Stimulated activated CD8-positive, alpha-beta memory T cell treated with anti-CD3 and anti-CD28 coated beads, Interleukin-12 subunit alpha, Interleukin-12 subunit beta, amount 100 ng/mL, for 4 hours (primary cell): ENCODE measurements at regions not wholly inside any gene's neighbourhood (a gene's known extent, or its start where the extent isn't known, plus 50 kb on each side); places are given as distances from the start of the nearest gene placed in this dataset.
"Not testable (repeated sequence)": the region's sequence is repeated elsewhere in the genome, so short reads cannot be mapped to it uniquely, and the experiment has no call there.

Source experiments
- DNase-seq: peaks from one replicate; pipeline ENCODE4 v3.0.0-alpha.2; 2020; ENCODE audit warnings: low read depth

DNA sequence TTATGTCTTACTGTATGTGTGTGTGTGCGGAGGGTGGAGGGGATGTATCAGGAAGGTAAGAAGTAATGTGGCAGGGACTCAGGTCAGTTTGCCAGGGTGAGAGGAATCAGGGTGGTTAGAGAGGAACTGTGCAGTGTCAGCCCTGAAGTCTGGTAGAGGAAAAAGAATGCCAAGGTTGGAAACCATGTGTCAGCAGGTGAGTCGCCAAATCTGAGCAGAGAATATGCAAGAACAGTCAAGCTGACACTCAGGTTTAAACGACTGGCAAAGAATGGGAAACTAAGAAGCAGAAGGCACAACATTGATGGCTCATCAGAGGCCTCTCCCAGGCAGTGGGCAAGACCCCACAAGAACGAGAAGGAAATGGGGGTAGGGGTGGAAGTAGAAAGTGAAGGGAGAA is 107.5 kb upstream of the TBX18 start:
- DNase-seq: no peak

DNA sequence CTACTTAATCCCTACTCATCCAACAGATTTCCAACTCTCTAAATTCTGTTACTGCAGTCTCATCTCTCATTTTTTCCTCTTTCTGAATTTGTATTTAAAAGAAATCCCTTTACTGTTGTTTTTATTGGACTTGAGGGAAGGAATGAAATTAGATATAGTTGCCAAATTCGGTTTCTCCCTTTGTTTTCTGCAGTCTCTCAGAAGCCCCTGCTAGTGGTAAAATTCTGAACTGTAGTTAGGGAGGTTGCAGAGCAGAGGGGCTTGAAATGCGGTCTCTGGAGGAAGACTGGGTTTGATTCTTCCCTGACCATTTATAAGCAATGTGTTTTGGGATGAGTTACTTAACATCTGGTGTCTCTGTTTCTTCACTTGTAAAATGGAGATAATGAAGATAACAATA is 106.3 kb upstream of the TBX18 start:
- no peak for DNase-seq

DNA sequence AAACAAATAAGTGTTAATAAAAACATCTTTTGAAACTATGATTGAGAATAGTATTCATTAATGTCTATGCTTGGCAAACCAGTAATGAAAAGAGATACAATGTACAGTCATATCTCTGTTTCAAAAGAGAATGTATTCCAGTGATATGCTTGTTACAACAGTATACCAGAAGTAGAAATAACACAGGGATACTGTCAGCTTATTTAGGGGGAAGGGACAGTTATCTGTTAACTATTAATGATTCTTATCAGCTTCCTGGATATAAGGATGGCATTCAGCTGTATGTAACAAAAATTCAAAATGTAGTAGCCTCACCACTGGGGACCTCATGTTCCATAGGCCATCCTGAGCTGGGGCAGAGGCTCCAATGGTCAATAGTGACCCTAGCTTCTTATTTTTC is 103.8 kb upstream of the TBX18 start:
- DNase-seq: no peak

DNA sequence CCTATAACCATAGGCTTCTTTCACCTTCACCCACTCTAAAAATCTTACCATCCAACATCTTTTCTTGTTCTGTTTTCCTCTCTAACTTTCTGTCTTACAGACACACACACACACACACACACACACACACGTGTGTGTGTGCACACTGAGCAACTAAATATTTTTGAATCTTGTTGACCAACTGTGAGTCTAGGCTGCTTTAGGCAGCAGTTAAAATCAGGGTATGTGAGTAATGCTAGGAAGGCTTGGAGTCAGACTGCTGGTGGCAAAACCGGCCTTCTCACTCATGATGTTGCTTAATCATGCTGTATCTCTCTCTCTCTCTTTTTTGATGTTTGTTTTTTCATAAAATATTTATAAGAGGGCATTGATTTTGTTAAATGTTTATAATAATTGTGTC is 103.1 kb upstream of the TBX18 start:
- no peak for DNase-seq

DNA sequence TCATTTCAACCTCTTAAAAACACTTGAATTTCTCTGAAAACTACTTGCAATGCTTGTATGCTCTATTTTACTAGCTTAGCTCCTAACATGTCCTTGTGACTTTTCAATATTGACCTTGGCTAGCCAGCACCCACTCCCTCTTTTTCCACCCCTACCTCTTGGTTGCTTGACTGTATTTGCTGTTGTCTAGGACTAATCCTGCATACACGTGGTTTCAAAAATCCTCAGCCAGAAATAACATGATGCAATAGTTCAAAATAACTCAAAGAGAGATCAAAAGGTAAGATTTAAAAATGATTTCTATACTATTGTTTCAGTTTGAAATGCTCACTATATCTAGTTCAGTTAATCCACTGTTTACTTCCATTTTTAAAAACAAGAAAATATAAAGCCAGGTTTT is 102.3 kb upstream of the TBX18 start:
- no peak for DNase-seq

DNA sequence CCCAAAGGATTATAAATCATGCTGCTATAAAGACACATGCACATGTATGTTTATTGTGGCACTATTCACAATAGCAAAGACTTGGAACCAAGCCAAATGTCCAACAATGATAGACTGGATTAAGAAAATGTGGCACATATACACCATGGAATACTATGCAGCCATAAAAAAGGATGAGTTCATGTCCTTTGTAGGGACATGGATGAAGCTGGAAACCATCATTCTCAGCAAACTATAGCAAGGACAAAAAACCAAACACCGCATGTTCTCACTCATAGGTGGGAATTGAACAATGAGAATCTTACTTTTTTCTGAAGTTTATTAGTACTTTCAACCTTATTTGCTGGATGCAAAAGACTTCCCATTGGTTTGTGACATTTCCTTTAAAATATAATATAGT is 101.0 kb upstream of the TBX18 start:
- DNase-seq: not testable (repeated sequence)

- no peak for DNase-seq
Observed at GRCh38 chr6:84862843-84863242, 98.4 kb upstream of the TBX18 start.

GRCh38 chr6:84860920-84861319 is 96.5 kb upstream of the TBX18 start:
- DNase-seq: no peak

GRCh38 chr6:84860509-84860908 is 96.1 kb upstream of the TBX18 start:
- no peak for DNase-seq

DNA sequence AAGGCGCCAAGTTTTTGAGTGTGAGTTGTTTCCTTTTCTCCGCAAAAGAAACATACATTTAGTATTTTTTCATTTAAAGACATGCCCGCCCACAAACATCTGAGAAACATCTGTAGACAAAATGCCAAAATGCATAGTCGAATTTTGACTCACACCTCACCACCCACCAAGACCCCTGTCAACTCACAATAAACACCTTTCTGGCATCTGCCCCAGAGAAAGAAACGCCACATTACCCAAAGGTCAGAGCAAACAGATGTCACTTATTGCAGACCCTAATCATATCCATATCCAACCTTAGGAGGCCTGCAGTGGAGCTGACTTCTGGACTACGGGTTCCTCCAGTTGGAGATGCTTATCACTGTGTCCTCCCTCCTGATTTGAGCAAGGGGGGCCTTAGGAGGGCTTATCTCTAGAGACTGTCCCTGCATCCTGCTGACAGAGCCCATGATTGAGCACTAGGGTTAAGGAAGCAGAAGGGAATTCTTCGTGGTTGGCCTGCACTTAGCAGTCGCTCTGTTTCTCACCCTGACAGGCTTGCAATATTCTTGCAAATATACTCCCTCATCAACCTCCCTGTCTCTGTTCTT is 90.5 kb upstream of the TBX18 start:
- no peak for DNase-seq

GRCh38 chr6:84853901-84854300 is 89.5 kb upstream of the TBX18 start:
- DNase-seq: no peak

DNA sequence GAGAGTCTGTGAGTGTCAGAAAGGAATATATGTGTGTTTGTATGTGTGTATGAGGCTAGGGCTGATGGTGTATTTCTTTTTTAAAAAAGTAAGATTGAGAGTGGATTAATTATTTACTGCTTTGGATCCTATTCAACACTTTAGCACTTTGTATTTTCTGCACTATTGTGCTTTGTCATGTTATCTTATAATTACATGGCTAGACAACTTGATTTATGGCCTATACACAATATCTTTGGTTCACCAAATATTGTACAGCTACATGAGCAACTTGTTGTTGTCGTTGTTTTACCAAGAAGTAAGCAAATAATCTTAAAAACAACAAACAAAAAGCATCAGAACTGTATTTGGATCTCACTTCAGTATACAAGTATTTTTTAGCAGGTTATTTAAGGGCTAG is 84.6 kb upstream of the TBX18 start:
- DNase-seq: no peak

DNA sequence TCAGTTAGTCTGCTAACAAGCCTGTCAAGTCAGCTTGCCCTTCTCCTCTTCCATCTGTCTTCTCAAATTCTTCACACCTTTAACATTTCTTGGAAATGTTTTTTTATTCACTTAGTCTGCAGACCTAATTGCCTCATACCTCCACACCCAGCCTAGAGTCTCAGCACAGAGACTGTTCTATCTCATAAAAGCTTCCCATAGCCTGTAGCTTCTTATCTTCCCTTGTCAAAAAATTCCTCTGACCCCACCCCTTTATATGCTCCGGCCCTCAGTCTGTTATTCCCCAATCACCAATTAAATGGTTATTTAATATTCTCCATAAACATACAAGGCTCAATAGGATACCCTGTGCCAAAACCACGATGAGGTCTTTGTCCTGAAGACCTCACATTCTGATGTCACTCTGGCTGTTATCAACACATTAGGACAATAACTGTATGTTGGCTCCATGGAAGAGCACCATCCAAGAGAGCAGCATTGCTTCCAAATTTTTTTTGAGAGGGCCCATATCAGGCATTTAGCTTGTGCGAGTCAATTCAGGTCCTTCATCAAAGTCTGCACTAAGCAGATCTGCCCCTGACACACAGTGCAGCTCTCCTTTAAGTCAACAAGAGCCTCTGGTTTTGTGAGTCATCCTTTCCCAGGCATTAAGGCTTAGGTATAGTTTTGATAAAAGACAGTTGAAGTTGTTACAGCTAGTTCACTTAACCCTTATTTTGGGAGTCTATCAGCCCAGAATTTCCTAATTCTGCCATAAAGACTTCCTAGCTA is 83.2 kb upstream of the TBX18 start:
- no peak for DNase-seq

- no peak for DNase-seq
Observed at GRCh38 chr6:84842525-84843166, 78.2 kb upstream of the TBX18 start.

GRCh38 chr6:84837068-84837866 is 72.9 kb upstream of the TBX18 start:
- not testable (repeated sequence) for DNase-seq

GRCh38 chr6:84836366-84836765 is 72.0 kb upstream of the TBX18 start:
- no peak for DNase-seq

- no peak for DNase-seq
Observed at GRCh38 chr6:84835340-84835739, 70.9 kb upstream of the TBX18 start.

DNA sequence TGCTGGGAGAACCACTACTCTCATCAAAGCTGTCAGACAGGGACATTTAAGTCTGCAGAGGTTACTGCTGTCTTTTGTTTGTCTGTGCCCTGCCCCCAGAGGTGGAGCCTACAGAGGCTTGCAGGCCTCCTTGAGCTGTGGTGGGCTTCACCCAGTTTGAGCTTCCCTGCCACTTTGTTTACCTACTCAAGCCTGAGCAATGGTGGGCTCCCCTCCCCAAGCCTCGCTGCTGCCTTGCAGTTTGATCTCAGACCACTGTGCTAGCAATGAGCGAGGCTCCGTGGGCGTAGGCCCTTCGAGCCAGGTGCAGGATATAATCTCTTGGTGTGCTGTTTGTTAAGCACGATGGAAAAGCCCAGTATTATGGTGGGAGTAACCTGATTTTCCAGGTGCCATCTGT is 67.5 kb upstream of the TBX18 start:
- DNase-seq: not testable (repeated sequence)

- no peak for DNase-seq
Observed at GRCh38 chr6:84825461-84825860, 61.1 kb upstream of the TBX18 start.

DNA sequence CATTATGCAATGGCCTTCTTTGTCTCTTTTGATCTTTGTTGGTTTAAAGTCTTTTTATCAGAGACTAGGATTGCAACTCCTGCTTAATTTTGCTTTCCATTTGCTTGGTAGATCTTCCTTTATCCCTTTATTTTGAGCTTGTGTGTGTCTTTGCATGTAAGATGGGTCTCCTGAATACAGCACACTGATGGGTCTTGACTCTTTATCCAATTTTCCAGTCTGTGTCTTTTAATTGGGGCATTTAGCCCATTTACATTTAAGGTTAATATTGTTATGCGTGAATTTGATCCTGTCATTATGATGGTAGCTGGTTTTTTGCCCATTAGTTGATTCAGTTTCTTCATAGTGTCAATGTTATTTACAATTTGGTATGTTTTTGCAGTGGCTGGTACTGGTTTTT is 56.9 kb upstream of the TBX18 start:
- not testable (repeated sequence) for DNase-seq

- DNase-seq: no peak
Observed at GRCh38 chr6:84816741-84817140, 52.3 kb upstream of the TBX18 start.

GRCh38 chr6:84815896-84816735 is 51.7 kb upstream of the TBX18 start:
- no peak for DNase-seq
